ENCODE measurements at regions not wholly inside any gene's neighbourhood (a gene's known extent, or its start where the extent isn't known, plus 50 kb on each side); places are given as distances from the start of the nearest gene placed in this dataset.

GRCh38 chr1:101141376-101141775 lies 95.4 kb upstream of the S1PR1 start:
- no peaks in the 10 kb centered on the region for H3K9me3 ChIP-seq (ENCODE audit: insufficient read depth, low read length, severe bottlenecking)
- DNase-seq (no peak), ATAC-seq (ENCODE audit: insufficient read depth, low read depth) (no peak)
- H3K27me3 ChIP-seq (ENCODE audit: insufficient read depth, low read length, poor library complexity): no peaks in the 10 kb centered on the region
- H3K9ac ChIP-seq (ENCODE audit: low read depth, low read length): no peak overlapping the region
- H3K4me3 ChIP-seq (ENCODE audit: low read depth in 1 of 2, low read length in 2 of 2): no peak overlapping the region
- no peak overlapping the region for H3K27ac ChIP-seq (ENCODE audit: low read length)
- no peaks in the 10 kb centered on the region for H3K4me1 ChIP-seq (ENCODE audit: insufficient read depth, low read length)
- no peaks in the 10 kb centered on the region for H4K20me1 ChIP-seq (ENCODE audit: insufficient read depth, low read length)
- H2AFZ ChIP-seq (ENCODE audit: low read depth, low read length): no peak overlapping the region
- no peak for TF ChIP-seq EZH2 (IDR thresholded peaks at IDR 0.05; ENCODE audit: borderline replicate concordance, low read depth, low read length, severe bottlenecking)
- TF ChIP-seq CTCF (IDR thresholded peaks at IDR 0.05; ENCODE audit: borderline replicate concordance, extremely low read depth, low read length, poor library complexity, severe bottlenecking): no peak
- no peak overlapping the region for H3K4me2 ChIP-seq (ENCODE audit: insufficient read depth, low read length)
- H3K36me3 ChIP-seq (ENCODE audit: insufficient read depth, low read length): no peaks in the 10 kb centered on the region
- no peaks in the 10 kb centered on the region for H3K79me2 ChIP-seq (ENCODE audit: insufficient read depth, low read length)

- DNase-seq (no peak), ATAC-seq (ENCODE audit: insufficient read depth, low read depth) (no peak)
- TF ChIP-seq EZH2 (IDR thresholded peaks at IDR 0.05; ENCODE audit: borderline replicate concordance, low read depth, low read length, severe bottlenecking) (no peak), CTCF (IDR thresholded peaks at IDR 0.05; ENCODE audit: borderline replicate concordance, extremely low read depth, low read length, poor library complexity, severe bottlenecking) (no peak)
- H3K4me1 ChIP-seq (ENCODE audit: insufficient read depth, low read length): no peaks in the 10 kb centered on the region
- no peak overlapping the region for H3K27ac ChIP-seq (ENCODE audit: low read length)
- no peak overlapping the region; the same call in 1 of the 2 replicates for H2AFZ ChIP-seq (ENCODE audit: low read depth, low read length)
- H3K79me2 ChIP-seq (ENCODE audit: insufficient read depth, low read length): no peaks in the 10 kb centered on the region
- H4K20me1 ChIP-seq (ENCODE audit: insufficient read depth, low read length): no peaks in the 10 kb centered on the region
- no peak overlapping the region for H3K9ac ChIP-seq (ENCODE audit: low read depth, low read length)
- no peak overlapping the region for H3K4me3 ChIP-seq (ENCODE audit: low read depth in 1 of 2, low read length in 2 of 2)
- H3K27me3 ChIP-seq (ENCODE audit: insufficient read depth, low read length, poor library complexity): no peaks in the 10 kb centered on the region
- H3K4me2 ChIP-seq (ENCODE audit: insufficient read depth, low read length): no peak overlapping the region
- H3K9me3 ChIP-seq (ENCODE audit: insufficient read depth, low read length, severe bottlenecking): no peaks in the 10 kb centered on the region
- no peaks in the 10 kb centered on the region for H3K36me3 ChIP-seq (ENCODE audit: insufficient read depth, low read length)
Observed at GRCh38 chr1:101139821-101140718, 96.7 kb upstream of the S1PR1 start.

GRCh38 chr1:101139130-101139529 lies 97.7 kb upstream of the S1PR1 start:
- Histone ChIP-seq H4K20me1 (ENCODE audit: insufficient read depth, low read length) (no peaks in the 10 kb centered on the region), H3K36me3 (ENCODE audit: insufficient read depth, low read length) (no peaks in the 10 kb centered on the region), H3K4me3 (ENCODE audit: low read depth in 1 of 2, low read length in 2 of 2) (no peak overlapping the region), H3K27me3 (ENCODE audit: insufficient read depth, low read length, poor library complexity) (no peaks in the 10 kb centered on the region), H3K4me1 (ENCODE audit: insufficient read depth, low read length) (no peaks in the 10 kb centered on the region), H3K9ac (ENCODE audit: low read depth, low read length) (no peak overlapping the region), H3K79me2 (ENCODE audit: insufficient read depth, low read length) (no peaks in the 10 kb centered on the region), H3K9me3 (ENCODE audit: insufficient read depth, low read length, severe bottlenecking) (no peaks in the 10 kb centered on the region), H2AFZ (ENCODE audit: low read depth, low read length) (no peak overlapping the region), H3K4me2 (ENCODE audit: insufficient read depth, low read length) (no peak overlapping the region), H3K27ac (ENCODE audit: low read length) (no peak overlapping the region)
- no peak for DNase-seq
- TF ChIP-seq CTCF (IDR thresholded peaks at IDR 0.05; ENCODE audit: borderline replicate concordance, extremely low read depth, low read length, poor library complexity, severe bottlenecking) (no peak), EZH2 (IDR thresholded peaks at IDR 0.05; ENCODE audit: borderline replicate concordance, low read depth, low read length, severe bottlenecking) (no peak)
- no peak for ATAC-seq (ENCODE audit: insufficient read depth, low read depth)

All from DND-41 (cell line).